NB4 (cell line): ENCODE measurements at regions not wholly inside any gene's neighbourhood (a gene's known extent, or its start where the extent isn't known, plus 50 kb on each side); places are given as distances from the start of the nearest gene placed in this dataset.

Experiments
- CTCF ChIP-seq: IDR thresholded peaks from one replicate; pipeline ENCODE4 v1.5.1; 2012; ENCODE audit warnings: low read depth, low read length
- POLR2A ChIP-seq: IDR thresholded peaks from 2 replicates; pipeline ENCODE4 v1.6.1; 2011; ENCODE audit warnings: mild to moderate bottlenecking; ENCODE audit not compliant: insufficient read length; ENCODE audit errors: extremely low read depth

GRCh38 chr6:132019586-132019985 is 68.4 kb upstream of the CCN2 start:
- TF ChIP-seq CTCF (no peak), POLR2A (no peak)
